ENCODE measurements at regions not wholly inside any gene's neighbourhood (a gene's known extent, or its start where the extent isn't known, plus 50 kb on each side); places are given as distances from the start of the nearest gene placed in this dataset.

GRCh38 chr14:86787717-86788116 lies 1205.3 kb downstream of the GALC start:
- TF ChIP-seq CTCF (IDR thresholded peaks at IDR 0.05) = no peak
- no peak for TF ChIP-seq REST (IDR thresholded peaks at IDR 0.05; ENCODE audit: insufficient read depth in 1 of 2, low read depth in 2 of 2, low read length in 1 of 2)

All from Panc1 (cell line).